ENCODE measurements at regions not wholly inside any gene's neighbourhood (a gene's known extent, or its start where the extent isn't known, plus 50 kb on each side); places are given as distances from the start of the nearest gene placed in this dataset.

GRCh38 chr14:66174453-66174891 is 311.7 kb upstream of the CCDC196 start:
- H3F3A ChIP-seq (ENCODE audit: insufficient read depth), result no peaks in the 10 kb centered on the region
- no peak overlapping the region for H3K9ac ChIP-seq (ENCODE audit: low read length)
- H2AFZ ChIP-seq (ENCODE audit: low read depth, low read length, severe bottlenecking), result no peak overlapping the region
- TF ChIP-seq, protein P1, sequence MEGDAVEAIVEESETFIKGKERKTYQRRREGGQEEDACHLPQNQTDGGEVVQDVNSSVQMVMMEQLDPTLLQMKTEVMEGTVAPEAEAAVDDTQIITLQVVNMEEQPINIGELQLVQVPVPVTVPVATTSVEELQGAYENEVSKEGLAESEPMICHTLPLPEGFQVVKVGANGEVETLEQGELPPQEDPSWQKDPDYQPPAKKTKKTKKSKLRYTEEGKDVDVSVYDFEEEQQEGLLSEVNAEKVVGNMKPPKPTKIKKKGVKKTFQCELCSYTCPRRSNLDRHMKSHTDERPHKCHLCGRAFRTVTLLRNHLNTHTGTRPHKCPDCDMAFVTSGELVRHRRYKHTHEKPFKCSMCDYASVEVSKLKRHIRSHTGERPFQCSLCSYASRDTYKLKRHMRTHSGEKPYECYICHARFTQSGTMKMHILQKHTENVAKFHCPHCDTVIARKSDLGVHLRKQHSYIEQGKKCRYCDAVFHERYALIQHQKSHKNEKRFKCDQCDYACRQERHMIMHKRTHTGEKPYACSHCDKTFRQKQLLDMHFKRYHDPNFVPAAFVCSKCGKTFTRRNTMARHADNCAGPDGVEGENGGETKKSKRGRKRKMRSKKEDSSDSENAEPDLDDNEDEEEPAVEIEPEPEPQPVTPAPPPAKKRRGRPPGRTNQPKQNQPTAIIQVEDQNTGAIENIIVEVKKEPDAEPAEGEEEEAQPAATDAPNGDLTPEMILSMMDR (IDR thresholded peaks at IDR 0.05; ENCODE audit: insufficient read depth, low read length, poor library complexity, severe bottlenecking), result no peak
- TF ChIP-seq EZH2phosphoT487 (conservative IDR thresholded peaks at IDR 0.05; ENCODE audit: low read length), result no peak
- H3K36me3 ChIP-seq (ENCODE audit: low read length), result no peaks in the 10 kb centered on the region
- no peaks in the 10 kb centered on the region for H3K9me2 ChIP-seq (replicated peaks; ENCODE audit: insufficient read depth, low read length)
- H3K4me2 ChIP-seq (ENCODE audit: low read depth, low read length, poor library complexity, severe bottlenecking), result no peak overlapping the region
- H3K27ac ChIP-seq (ENCODE audit: low read depth, low read length), result no peak overlapping the region
- H3K79me2 ChIP-seq (ENCODE audit: insufficient read depth, low read length), result no peaks in the 10 kb centered on the region
- H3K4me3 ChIP-seq (ENCODE audit: insufficient read depth, low read length, poor library complexity, severe bottlenecking), result no peak overlapping the region
- H3K9me3 ChIP-seq (ENCODE audit: insufficient read depth, low read length), result no peaks in the 10 kb centered on the region
- no peaks in the 10 kb centered on the region for H3K27me3 ChIP-seq (ENCODE audit: low read length)
- no peaks in the 10 kb centered on the region for H4K20me1 ChIP-seq (ENCODE audit: low read depth, low read length)

DNA sequence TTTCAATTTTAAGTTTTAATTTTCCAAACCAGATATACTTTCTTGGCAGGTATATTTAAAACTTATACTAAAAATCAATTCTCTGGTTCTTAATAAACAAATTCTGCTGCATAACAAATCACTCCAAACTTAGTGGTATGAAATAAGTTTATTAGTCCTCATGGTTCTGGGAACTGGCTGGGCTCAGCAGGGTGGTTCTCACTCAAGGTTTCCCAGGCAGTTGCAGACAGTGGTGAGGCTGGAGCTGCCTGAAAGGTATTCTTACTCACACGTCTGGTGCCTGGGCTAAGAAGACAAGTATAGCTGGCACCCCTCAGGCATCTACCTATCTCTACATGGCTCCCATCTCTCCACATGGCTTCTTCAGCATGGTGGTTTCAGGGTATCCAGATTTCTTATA is 308.2 kb upstream of the CCDC196 start:
- Histone ChIP-seq H3K4me3 (ENCODE audit: insufficient read depth, low read length, poor library complexity, severe bottlenecking) (no peak overlapping the region), H3K36me3 (ENCODE audit: low read length) (no peaks in the 10 kb centered on the region), H2AFZ (ENCODE audit: low read depth, low read length, severe bottlenecking) (no peak overlapping the region), H4K20me1 (ENCODE audit: low read depth, low read length) (no peaks in the 10 kb centered on the region), H3K4me2 (ENCODE audit: low read depth, low read length, poor library complexity, severe bottlenecking) (no peak overlapping the region), H3K27me3 (ENCODE audit: low read length) (no peaks in the 10 kb centered on the region), H3F3A (ENCODE audit: insufficient read depth) (no peaks in the 10 kb centered on the region), H3K9ac (ENCODE audit: low read length) (no peak overlapping the region), H3K9me2 (replicated peaks; ENCODE audit: insufficient read depth, low read length) (no peaks in the 10 kb centered on the region), H3K9me3 (ENCODE audit: insufficient read depth, low read length) (no peaks in the 10 kb centered on the region), H3K79me2 (ENCODE audit: insufficient read depth, low read length) (no peaks in the 10 kb centered on the region), H3K27ac (ENCODE audit: low read depth, low read length) (no peak overlapping the region)
- no peak for TF ChIP-seq EZH2phosphoT487 (conservative IDR thresholded peaks at IDR 0.05; ENCODE audit: low read length)
- TF ChIP-seq, protein P1 (IDR thresholded peaks at IDR 0.05; ENCODE audit: insufficient read depth, low read length, poor library complexity, severe bottlenecking), result no peak

DNA sequence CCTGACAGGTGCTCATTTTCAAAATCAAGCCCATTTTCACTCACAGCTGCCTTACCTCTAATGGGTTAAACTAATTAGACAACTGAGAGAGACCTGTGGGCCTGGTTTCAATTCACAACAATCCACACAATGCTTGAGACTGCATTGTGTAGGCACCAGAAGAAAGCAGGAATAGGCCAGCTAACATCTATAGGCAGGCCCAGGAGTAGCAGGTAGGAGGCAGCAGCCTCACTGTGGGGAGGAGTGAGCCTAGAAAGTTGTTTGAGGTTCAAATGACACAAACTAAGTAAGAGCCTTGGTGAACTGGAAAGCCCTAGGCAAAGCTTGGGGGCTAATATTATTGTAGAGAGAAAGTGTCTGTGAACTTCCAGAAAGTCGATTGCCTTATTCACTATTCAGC is 289.5 kb upstream of the CCDC196 start:
- no peaks in the 10 kb centered on the region for H3K9me2 ChIP-seq (replicated peaks; ENCODE audit: insufficient read depth, low read length)
- no peak overlapping the region for H3K4me2 ChIP-seq (ENCODE audit: low read depth, low read length, poor library complexity, severe bottlenecking)

More for the DNA sequence above, 289.5 kb upstream of the CCDC196 start:
- no peaks in the 10 kb centered on the region for H3K27me3 ChIP-seq (ENCODE audit: low read length)
- H3K4me3 ChIP-seq (ENCODE audit: insufficient read depth, low read length, poor library complexity, severe bottlenecking), result no peak overlapping the region
- no peaks in the 10 kb centered on the region for H3K9me3 ChIP-seq (ENCODE audit: insufficient read depth, low read length)
- no peak overlapping the region for H3K27ac ChIP-seq (ENCODE audit: low read depth, low read length)
- H3K9ac ChIP-seq (ENCODE audit: low read length), result no peak overlapping the region
- no peaks in the 10 kb centered on the region for H3K36me3 ChIP-seq (ENCODE audit: low read length)
- no peak for TF ChIP-seq EZH2phosphoT487 (conservative IDR thresholded peaks at IDR 0.05; ENCODE audit: low read length)
- TF ChIP-seq, protein P1 (IDR thresholded peaks at IDR 0.05; ENCODE audit: insufficient read depth, low read length, poor library complexity, severe bottlenecking), result no peak
- no peaks in the 10 kb centered on the region for H3F3A ChIP-seq (ENCODE audit: insufficient read depth)
- no peak overlapping the region for H2AFZ ChIP-seq (ENCODE audit: low read depth, low read length, severe bottlenecking)
- H4K20me1 ChIP-seq (ENCODE audit: low read depth, low read length), result no peaks in the 10 kb centered on the region
- H3K79me2 ChIP-seq (ENCODE audit: insufficient read depth, low read length), result no peaks in the 10 kb centered on the region

Data from SU-DHL-6 (cell line).